ENCODE measurements at regions not wholly inside any gene's neighbourhood (a gene's known extent, or its start where the extent isn't known, plus 50 kb on each side); places are given as distances from the start of the nearest gene placed in this dataset.
"Not testable (repeated sequence)": the region's sequence is repeated elsewhere in the genome, so short reads cannot be mapped to it uniquely, and the experiment has no call there.

- DNase-seq: no peak
These were observed 401.4 kb upstream of the C16orf82 start for GRCh38 chr16:26665166-26665939.

GRCh38 chr16:26666486-26666885 lies 400.2 kb upstream of the C16orf82 start:
- no peak for DNase-seq

- no peak for DNase-seq
These were observed 399.4 kb upstream of the C16orf82 start for GRCh38 chr16:26667307-26667706.

- DNase-seq: no peak
These were observed 398.7 kb upstream of the C16orf82 start for GRCh38 chr16:26668026-26668425.

GRCh38 chr16:26672206-26672605 lies 394.5 kb upstream of the C16orf82 start:
- DNase-seq: no peak

GRCh38 chr16:26673011-26673410 lies 393.7 kb upstream of the C16orf82 start:
- no peak for DNase-seq

GRCh38 chr16:26680671-26681070 lies 386.1 kb upstream of the C16orf82 start:
- no peak for DNase-seq

- DNase-seq: no peak
These were observed 378.6 kb upstream of the C16orf82 start for GRCh38 chr16:26688105-26688504.

GRCh38 chr16:26688699-26689098 lies 378.0 kb upstream of the C16orf82 start:
- DNase-seq: no peak

- DNase-seq: no peak
These were observed 374.1 kb upstream of the C16orf82 start for GRCh38 chr16:26692658-26693057.

- DNase-seq: no peak
These were observed 368.9 kb upstream of the C16orf82 start for GRCh38 chr16:26697807-26698206.

- DNase-seq: no peak
These were observed 366.5 kb upstream of the C16orf82 start for GRCh38 chr16:26700250-26700649.

- DNase-seq: no peak
These were observed 365.4 kb upstream of the C16orf82 start for GRCh38 chr16:26701243-26701886.

GRCh38 chr16:26705346-26705745 lies 361.4 kb upstream of the C16orf82 start:
- no peak for DNase-seq

GRCh38 chr16:26708428-26708827 lies 358.3 kb upstream of the C16orf82 start:
- DNase-seq: no peak

- DNase-seq: no peak
These were observed 357.6 kb upstream of the C16orf82 start for GRCh38 chr16:26709175-26709574.

GRCh38 chr16:26709754-26710153 lies 357.0 kb upstream of the C16orf82 start:
- DNase-seq: no peak

GRCh38 chr16:26710450-26710849 lies 356.3 kb upstream of the C16orf82 start:
- DNase-seq: no peak

GRCh38 chr16:26712876-26713275 lies 353.9 kb upstream of the C16orf82 start:
- DNase-seq: no peak

- no peak for DNase-seq
These were observed 350.8 kb upstream of the C16orf82 start for GRCh38 chr16:26715969-26716368.

GRCh38 chr16:26717826-26718225 lies 348.9 kb upstream of the C16orf82 start:
- DNase-seq: no peak

- DNase-seq: no peak
These were observed 345.4 kb upstream of the C16orf82 start for GRCh38 chr16:26721290-26721689.

GRCh38 chr16:26721957-26722356 lies 344.8 kb upstream of the C16orf82 start:
- DNase-seq: not testable (repeated sequence)

GRCh38 chr16:26724189-26724588 lies 342.5 kb upstream of the C16orf82 start:
- DNase-seq: no peak

GRCh38 chr16:26727848-26728247 lies 338.9 kb upstream of the C16orf82 start:
- DNase-seq: no peak

Data from inflammatory macrophage treated with lipopolysaccharide for 4 hours (primary cell).